MM.1S (cell line): ENCODE measurements at regions not wholly inside any gene's neighbourhood (a gene's known extent, or its start where the extent isn't known, plus 50 kb on each side); places are given as distances from the start of the nearest gene placed in this dataset.
A peak's percentile ranks its signal among the peaks of the same experiment; 100 is the strongest.

ENCODE experiments used
- DNase-seq: peaks from one replicate; pipeline ENCODE4 v3.0.0-alpha.2; 2015
- H2AFZ ChIP-seq: fragments of 300-600 bp; sonication (generic); 2 replicates; pipeline ENCODE4 v1.6.0; 2016; ENCODE audit warnings: antibody characterized with exemption, low read length
- H3F3A ChIP-seq: fragments of 300-600 bp; sonication (generic); 2 replicates; pipeline ENCODE4 v1.6.1; 2016; ENCODE audit warnings: mild to moderate bottlenecking, antibody characterized with exemption, low read length, moderate library complexity, mixed read lengths; ENCODE audit not compliant: insufficient read depth
- H3K27ac ChIP-seq: fragments of 300-600 bp; sonication (generic); 2 replicates; pipeline ENCODE4 v1.5.1; 2016; ENCODE audit warnings: mild to moderate bottlenecking, low read length
- H3K27me3 ChIP-seq: fragments of 300-600 bp; sonication (generic); replicated peaks from 2 replicates; pipeline ENCODE4 v1.6.0; 2016; ENCODE audit warnings: low read length; ENCODE audit not compliant: insufficient read depth
- H3K36me3 ChIP-seq: fragments of 300-600 bp; sonication (generic); replicated peaks from 2 replicates; pipeline ENCODE4 v1.6.1; 2016; ENCODE audit warnings: mild to moderate bottlenecking, low read length, mixed read lengths; ENCODE audit not compliant: insufficient read depth
- H3K4me1 ChIP-seq: fragments of 300-600 bp; sonication (generic); 2 replicates; pipeline ENCODE4 v1.6.1; 2016; ENCODE audit warnings: low read length, mixed read lengths
- H3K4me2 ChIP-seq: fragments of 300-600 bp; sonication (generic); 2 replicates; pipeline ENCODE4 v1.6.0; 2016; ENCODE audit warnings: low read depth, low read length
- H3K4me3 ChIP-seq: fragments of 300-600 bp; sonication (generic); 2 replicates; pipeline ENCODE4 v1.5.1; 2016; ENCODE audit warnings: low read length, mixed read lengths
- H3K79me2 ChIP-seq: fragments of 300-600 bp; sonication (generic); 2 replicates; pipeline ENCODE4 v1.6.1; 2016; ENCODE audit warnings: mixed run types, low read length, mixed read lengths
- H3K9ac ChIP-seq: fragments of 300-600 bp; sonication (generic); 2 replicates; pipeline ENCODE4 v1.6.1; 2016; ENCODE audit warnings: low read length, mixed read lengths
- H3K9me2 ChIP-seq: fragments of 300-600 bp; sonication (generic); replicated peaks from 2 replicates; pipeline ENCODE4 v1.6.1; 2016; ENCODE audit warnings: mild to moderate bottlenecking, low read length, mixed read lengths; ENCODE audit not compliant: insufficient read depth
- H3K9me3 ChIP-seq: fragments of 300-600 bp; sonication (generic); replicated peaks from 2 replicates; pipeline ENCODE4 v1.6.1; 2016; ENCODE audit warnings: mild to moderate bottlenecking, low read length, mixed read lengths; ENCODE audit not compliant: insufficient read depth
- H4K20me1 ChIP-seq: fragments of 300-600 bp; sonication (generic); 2 replicates; pipeline ENCODE4 v1.6.1; 2016; ENCODE audit warnings: mild to moderate bottlenecking, low read length, moderate library complexity, mixed read lengths; ENCODE audit not compliant: insufficient read depth
- CTCF ChIP-seq: fragments of 300-600 bp; sonication (generic); IDR thresholded peaks from 2 replicates; pipeline ENCODE4 v1.5.1; 2016; ENCODE audit warnings: antibody characterized with exemption, low read length, mixed read lengths
- EZH2 ChIP-seq: fragments of 300-600 bp; sonication (generic); optimal IDR thresholded peaks from 2 replicates; pipeline ENCODE3; 2017; ENCODE audit warnings: low read depth, mild to moderate bottlenecking, antibody characterized with exemption, low read length, mixed read lengths
- EZH2phosphoT487 ChIP-seq: fragments of 300-600 bp; sonication (generic); IDR thresholded peaks from 2 replicates; pipeline ENCODE4 v1.6.1; 2018; ENCODE audit warnings: antibody characterized with exemption, low read length

- Histone ChIP-seq H3K27me3 (no peaks in the 10 kb centered on the region), H3K4me1 (peaks cover 9% of the 10 kb centered on the region), H3K4me2 (no peak overlapping the region), H3K4me3 (no peak overlapping the region), H3F3A (no peaks in the 10 kb centered on the region), H3K9me3 (no peaks in the 10 kb centered on the region), H3K36me3 (no peaks in the 10 kb centered on the region), H4K20me1 (no peaks in the 10 kb centered on the region), H3K9ac (no peak overlapping the region), H2AFZ (no peak overlapping the region), H3K27ac (no peak overlapping the region), H3K79me2 (no peaks in the 10 kb centered on the region), H3K9me2 (no peaks in the 10 kb centered on the region)
- TF ChIP-seq EZH2phosphoT487 = no peak
- TF ChIP-seq EZH2 = no peak
- TF ChIP-seq CTCF = no peak
- no peak for DNase-seq
Measured at GRCh38 chr11:128042290-128042751, 545.0 kb downstream of the ETS1 start.

- H3K9me2 ChIP-seq = no peaks in the 10 kb centered on the region
- H3K4me2 ChIP-seq = no peak overlapping the region
- H3F3A ChIP-seq = no peaks in the 10 kb centered on the region
- H3K4me1 ChIP-seq = peaks cover 9% of the 10 kb centered on the region
- no peaks in the 10 kb centered on the region for H3K9me3 ChIP-seq
- H3K4me3 ChIP-seq = no peak overlapping the region
- H3K27me3 ChIP-seq = no peaks in the 10 kb centered on the region
- H3K36me3 ChIP-seq = no peaks in the 10 kb centered on the region
- TF ChIP-seq CTCF = no peak
- no peak for TF ChIP-seq EZH2phosphoT487
- TF ChIP-seq EZH2 = no peak
- H2AFZ ChIP-seq = no peak overlapping the region
- H3K9ac ChIP-seq = no peak overlapping the region
- no peak for DNase-seq
- H4K20me1 ChIP-seq = no peaks in the 10 kb centered on the region
- H3K27ac ChIP-seq = no peak overlapping the region
- no peaks in the 10 kb centered on the region for H3K79me2 ChIP-seq
Measured at GRCh38 chr11:128040603-128041002, 546.8 kb downstream of the ETS1 start.

- H3K36me3 ChIP-seq = no peaks in the 10 kb centered on the region
- DNase-seq = peak; percentile 85
- no peaks in the 10 kb centered on the region for H3K9me3 ChIP-seq
- no peaks in the 10 kb centered on the region for H3K27me3 ChIP-seq
- no peak overlapping the region for H2AFZ ChIP-seq
- H3K4me1 ChIP-seq = peaks cover 9% of the 10 kb centered on the region
- H3K4me3 ChIP-seq = no peak overlapping the region
- no peaks in the 10 kb centered on the region for H4K20me1 ChIP-seq
- H3K27ac ChIP-seq = no peak overlapping the region; the same call in 1 of the 2 replicates
- H3K9me2 ChIP-seq = no peaks in the 10 kb centered on the region
- no peaks in the 10 kb centered on the region for H3F3A ChIP-seq
- H3K4me2 ChIP-seq = no peak overlapping the region
- no peaks in the 10 kb centered on the region for H3K79me2 ChIP-seq
- TF ChIP-seq CTCF (no peak), EZH2phosphoT487 (no peak), EZH2 (no peak)
- H3K9ac ChIP-seq = no peak overlapping the region
Measured at GRCh38 chr11:128039140-128040021, 548.0 kb downstream of the ETS1 start.
